ENCODE measurements at regions not wholly inside any gene's neighbourhood (a gene's known extent, or its start where the extent isn't known, plus 50 kb on each side); places are given as distances from the start of the nearest gene placed in this dataset.

DNA sequence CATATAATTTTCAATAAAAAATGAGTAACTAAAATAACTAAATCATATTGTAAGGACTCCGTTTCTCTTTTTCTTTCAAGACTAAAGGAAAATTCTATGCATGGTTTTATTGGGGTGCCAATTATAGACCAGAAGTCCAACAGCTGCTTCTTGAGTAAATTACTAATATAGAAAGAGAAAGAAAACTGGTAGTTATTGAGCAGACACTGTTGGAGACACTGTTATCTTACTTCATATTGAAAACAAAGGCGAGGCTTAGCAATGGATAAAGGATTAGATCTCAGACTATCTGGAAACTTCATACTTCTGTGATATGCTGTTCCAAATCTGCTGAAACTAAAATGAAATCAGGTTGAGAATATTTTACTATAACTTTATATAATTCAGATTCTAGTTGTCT, 169.6 kb upstream of the EYS start:
- no peak for ATAC-seq
- no peak for DNase-seq (ENCODE audit: missing footprints)
- intact Hi-C loops (cut with DNase I), result no loop called here

DNA sequence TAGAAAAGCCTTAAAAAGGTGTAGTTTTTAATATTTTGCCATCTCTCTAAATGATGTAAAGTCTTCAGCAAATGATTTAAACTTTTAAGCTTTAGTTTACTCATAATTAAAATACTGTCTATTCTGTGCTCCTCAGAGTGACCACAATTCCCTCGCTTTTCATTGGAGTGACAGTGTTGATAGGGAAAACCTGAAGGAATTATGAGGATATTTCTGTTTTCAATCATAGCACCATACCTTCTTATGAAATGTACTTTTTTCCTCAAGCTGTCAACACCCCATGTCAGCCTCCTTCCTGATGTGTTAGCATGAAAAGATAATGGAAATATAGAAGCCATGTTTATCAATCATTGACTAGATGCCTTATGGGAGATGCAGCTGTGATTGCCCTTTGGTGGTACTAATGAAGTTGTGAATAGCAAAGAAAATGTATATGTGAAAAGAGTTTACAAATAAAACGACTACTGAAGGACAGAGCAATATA, 145.4 kb upstream of the EYS start:
- ATAC-seq (no peak), DNase-seq (ENCODE audit: missing footprints) (no peak)
- intact Hi-C loops (cut with DNase I), result no loop called here

DNA sequence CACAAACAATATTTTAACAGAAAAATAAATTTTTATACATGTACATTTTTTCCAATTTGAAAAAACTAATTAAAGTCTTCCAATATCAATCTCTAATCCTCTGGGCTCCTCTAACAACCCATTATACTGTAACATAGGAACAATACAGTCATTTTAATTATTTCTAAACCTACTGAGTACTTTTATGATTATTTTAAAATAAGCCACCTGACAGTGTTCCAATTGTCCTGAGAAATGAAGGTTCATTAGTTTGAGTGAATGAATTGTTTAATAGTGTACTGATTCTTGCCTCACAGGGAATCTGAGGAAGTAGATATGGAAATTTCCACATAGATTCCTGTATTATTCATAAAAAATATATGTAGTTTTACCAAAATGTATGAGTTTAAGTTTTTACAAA, 123.1 kb upstream of the EYS start:
- intact Hi-C loops (cut with DNase I), result no loop called here
- DNase-seq (ENCODE audit: missing footprints), result no peak

DNA sequence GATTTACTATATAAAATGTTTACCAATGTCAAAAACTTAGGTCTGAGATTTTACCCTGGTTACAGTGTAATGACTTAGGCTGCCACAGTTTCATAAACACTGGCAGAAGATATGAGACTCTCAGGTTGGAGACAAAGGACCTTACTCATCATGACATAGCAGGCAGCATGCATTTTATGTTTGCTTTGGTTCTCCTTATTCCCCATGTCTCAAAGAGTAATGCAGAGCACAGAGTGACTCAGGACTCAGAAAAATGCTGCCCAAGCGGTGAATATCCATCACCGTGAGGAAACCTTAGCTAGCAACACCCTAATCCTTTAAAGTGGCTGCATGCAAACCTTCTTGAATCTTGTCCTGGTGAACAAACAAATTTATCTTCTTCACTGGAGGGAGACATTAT, 112.1 kb upstream of the EYS start:
- DNase-seq (ENCODE audit: missing footprints), result no peak

More for the DNA sequence above, 123.1 kb upstream of the EYS start:
- ATAC-seq, result no peak

DNA sequence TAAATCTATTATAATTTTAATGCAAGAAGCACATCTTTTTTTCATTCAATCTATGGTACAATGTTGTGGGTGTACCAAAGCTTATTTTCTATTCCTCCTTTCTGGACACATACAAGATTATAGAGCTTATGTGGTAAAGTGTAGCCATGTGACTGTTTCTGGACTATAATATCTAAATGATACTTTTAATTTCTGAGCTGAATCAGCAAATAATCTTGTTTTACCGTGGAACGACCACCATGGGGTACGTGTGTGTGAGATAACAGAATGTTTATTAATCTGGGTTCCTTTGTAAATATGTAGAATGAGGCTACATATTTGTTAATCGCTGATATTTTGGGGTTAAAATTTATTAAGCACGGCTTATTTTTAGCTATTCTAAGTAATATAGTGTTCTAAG, 111.5 kb upstream of the EYS start:
- DNase-seq (ENCODE audit: missing footprints), result no peak
- intact Hi-C loops (cut with DNase I), result no loop called here
- ATAC-seq, result no peak

More for the DNA sequence above, 112.1 kb upstream of the EYS start:
- intact Hi-C loops (cut with DNase I), result no loop called here
- no peak for ATAC-seq

DNA sequence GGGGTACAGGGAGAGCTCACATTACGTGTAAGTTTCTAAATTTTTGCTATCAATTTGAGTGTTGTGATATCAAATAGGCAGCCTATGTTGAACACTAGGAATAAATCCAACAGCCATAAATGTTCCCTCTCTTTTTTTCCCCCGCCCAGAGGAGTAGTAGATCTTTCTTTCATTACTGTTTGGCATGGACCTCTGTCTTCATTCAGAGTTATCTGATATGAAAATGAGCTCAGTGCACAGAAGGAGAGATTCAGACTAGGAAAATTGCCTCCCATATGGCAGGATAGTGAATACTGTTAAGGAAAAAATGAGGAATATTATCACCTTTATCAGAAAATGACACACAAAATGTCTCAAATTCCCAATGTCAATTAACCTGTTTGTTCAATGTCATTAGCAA, 110.0 kb upstream of the EYS start:
- no peak for DNase-seq (ENCODE audit: missing footprints)
- no peak for ATAC-seq
- intact Hi-C loops (cut with DNase I), result no loop called here

DNA sequence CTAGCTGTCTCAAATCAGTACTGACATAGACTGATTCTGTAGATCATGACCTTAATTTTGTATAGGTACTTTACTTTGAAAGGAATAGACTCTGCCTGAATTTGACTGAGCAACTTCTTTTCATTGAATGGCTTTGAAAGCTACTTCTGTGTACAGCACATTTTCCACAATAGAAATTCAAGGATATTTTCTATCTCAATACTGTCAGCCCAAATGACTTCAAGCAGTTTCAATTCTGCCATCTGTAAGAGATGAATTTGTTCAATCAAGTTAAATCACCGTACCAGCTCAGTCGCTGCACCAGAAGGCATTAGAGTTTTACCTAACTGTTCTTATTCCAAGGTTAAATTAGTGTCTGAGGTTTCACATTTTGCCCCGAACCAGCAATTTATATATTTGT, 107.0 kb upstream of the EYS start:
- ATAC-seq (no peak), DNase-seq (ENCODE audit: missing footprints) (no peak)
- intact Hi-C loops (cut with DNase I), result no loop called here

DNA sequence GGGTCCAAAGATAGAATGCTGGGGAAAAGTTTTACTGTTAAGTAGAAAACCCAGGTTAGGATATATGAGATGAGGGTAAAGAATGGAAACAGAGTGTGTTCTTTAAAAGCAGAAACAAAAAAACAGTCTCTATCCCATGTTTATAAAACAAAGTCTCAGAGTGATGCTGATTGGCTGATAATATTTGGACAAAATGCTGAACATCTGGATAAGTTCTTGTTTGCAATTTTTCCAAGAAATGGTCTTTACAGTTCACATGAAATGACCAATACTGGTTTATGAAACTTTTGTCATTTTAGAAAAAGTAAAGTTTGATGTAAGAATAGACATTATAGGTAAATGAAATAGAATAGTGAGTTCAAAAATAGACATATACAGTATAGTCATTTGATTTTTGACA, 96.2 kb upstream of the EYS start:
- intact Hi-C loops (cut with DNase I), result no loop called here
- ATAC-seq (no peak), DNase-seq (ENCODE audit: missing footprints) (no peak)

DNA sequence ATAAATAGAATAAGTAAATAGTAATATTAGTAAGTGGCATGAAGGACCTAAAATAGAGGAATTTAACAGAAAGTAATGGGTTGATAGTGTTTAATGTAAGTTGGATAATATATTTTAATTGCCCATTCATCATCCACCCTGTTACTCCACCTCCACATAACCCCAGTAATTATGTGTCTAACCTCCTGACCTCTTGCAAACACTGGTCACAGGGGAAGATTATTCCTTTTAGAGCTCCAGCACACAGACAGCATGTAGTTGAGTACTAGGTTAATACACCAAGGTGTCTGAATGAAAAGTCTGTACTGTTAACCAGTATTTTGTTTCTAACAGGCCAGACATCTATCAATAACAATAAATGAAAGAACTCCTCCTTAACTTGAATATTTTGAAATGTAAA, 92.4 kb upstream of the EYS start:
- ATAC-seq, result no peak
- intact Hi-C loops (cut with DNase I), result no loop called here
- no peak for DNase-seq (ENCODE audit: missing footprints)

DNA sequence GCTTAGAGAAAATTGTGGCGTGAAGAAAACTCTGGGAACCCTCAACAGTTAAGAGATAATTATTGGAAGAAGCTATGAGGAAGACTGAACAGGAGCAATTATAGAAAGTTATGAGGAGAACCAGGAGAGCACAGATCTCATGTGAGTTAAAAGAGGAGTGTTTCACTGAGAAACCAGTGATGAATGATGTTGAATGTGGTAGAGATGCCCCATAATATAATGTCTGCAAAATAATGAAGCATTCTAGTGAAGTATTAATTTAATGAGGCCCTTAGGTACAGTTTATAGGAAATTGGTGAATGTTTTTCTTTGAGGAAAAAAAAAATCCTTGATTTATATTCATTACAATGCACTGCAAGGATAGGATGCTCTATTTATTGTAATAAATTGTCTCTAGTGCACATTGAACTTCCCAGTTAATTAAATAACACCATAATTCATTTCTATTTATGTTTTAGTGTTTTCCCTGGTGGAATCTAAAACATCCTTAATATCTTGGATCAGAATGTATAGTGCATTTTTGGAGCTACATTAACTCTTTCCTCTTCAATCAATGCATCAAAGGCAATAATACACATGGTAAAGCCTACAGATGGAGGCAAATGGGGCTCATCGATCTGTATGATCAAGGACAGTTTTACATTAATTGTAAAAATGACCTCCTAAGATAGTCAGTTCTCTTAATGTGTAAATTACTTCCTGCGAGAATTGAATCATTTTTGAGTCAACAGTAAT, 91.4 kb upstream of the EYS start:
- ATAC-seq, result no peak
- DNase-seq (ENCODE audit: missing footprints), result no peak
- intact Hi-C loops (cut with DNase I), result no loop called here

DNA sequence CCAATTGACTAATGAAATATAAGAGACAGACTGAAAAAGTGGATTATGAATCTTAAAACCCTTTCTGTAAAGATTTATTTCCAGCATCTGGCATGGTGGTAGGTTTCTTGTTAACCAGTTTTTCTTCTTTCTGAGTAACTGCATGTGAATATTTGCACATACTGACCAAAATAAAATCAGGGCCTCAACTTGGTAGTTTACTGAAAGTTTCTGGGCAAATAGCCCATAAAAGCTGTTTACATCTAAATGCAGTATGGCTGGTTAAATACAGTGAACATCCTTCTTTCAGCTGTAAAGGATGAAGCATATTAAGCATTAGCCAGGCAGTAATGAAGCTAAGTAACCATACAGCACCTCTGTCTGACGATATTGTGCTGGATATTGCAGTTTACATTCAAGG, 83.6 kb upstream of the EYS start:
- no peak for DNase-seq (ENCODE audit: missing footprints)

DNA sequence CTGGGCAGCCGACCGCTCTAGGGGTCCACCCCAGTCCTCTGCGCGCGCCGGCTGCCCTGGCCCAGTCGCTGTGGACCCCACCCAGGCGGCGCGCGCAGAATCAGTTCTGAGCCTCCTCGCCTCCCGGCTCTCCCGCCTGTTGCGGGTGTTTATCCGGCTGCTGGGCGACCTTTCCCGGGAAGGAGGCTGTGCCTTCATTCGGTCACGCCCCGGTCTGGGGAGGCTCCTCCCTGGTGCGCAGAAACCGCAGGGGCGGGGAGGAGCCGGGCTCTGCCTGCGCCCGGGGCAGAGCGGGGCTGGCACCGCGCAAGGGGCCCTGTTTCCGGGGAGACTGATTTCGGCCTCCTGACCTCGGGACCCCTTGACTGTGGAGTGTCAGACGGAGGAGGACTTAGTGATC, 80.8 kb upstream of the EYS start:
- no peak for ATAC-seq
- intact Hi-C loops (cut with DNase I), result no loop called here
- DNase-seq (ENCODE audit: missing footprints), result peak; percentile 61

More for the DNA sequence above, 83.6 kb upstream of the EYS start:
- intact Hi-C loops (cut with DNase I), result no loop called here
- ATAC-seq, result no peak

DNA sequence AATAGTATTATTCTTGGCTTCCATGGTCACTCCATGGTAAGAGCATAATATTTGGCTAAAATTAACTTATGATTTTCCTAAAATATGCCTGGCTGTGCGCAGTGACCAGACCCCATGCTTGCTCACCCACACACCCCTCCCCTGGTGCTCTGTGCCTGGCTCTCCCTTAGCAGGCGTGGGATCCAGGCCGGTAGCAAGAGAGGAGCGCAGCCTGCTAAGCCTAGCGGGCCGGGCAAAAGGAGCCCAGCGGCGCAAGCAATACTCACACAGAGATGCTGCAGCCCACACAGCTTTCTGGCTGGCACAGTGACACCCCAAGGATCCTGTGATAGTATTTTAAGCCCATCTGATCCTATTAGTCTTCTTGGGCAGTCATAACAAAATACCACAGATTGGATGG, 79.8 kb upstream of the EYS start:
- ATAC-seq, result no peak
- intact Hi-C loops (cut with DNase I), result no loop called here
- DNase-seq (ENCODE audit: missing footprints), result no peak

DNA sequence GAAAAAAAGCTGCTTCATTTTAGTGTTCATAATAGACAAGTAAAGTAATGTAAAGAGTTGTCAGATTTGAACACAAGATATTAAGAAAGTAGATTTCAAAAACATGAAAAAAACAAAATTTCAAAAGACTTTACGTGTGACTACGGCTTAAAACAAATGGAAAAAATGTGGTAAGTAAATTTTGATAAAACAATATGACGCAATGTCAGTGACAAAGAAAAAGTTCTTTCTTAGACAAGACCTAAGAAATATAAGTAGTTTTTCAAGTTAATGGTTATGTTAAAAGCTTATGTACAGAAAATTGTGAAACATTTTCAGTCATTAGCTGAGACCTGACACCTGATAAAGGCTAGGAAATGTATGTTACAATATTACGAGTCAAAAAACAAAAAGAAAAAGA, 73.7 kb upstream of the EYS start:
- ATAC-seq (no peak), DNase-seq (ENCODE audit: missing footprints) (no peak)
- intact Hi-C loops (cut with DNase I), result no loop called here

DNA sequence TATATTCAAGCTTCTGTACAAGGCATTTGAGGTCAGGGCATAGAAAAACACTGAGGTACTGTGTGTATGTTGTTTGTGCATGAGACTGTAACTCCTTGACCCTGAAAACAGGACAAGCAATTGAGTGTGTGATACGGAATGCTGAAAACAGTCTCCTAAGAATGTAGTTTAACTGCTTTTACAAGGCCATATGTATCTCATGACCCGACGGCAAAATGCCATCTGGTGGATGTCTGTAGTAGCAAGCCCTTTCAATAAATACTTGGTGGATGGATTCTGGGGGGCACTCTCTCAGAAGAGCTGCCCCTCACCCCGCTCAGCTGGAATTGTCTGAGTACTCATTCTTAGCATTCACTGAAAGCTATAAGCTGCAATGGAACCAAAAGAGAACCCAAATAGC, 69.3 kb upstream of the EYS start:
- no peak for DNase-seq (ENCODE audit: missing footprints)
- no peak for ATAC-seq
- intact Hi-C loops (cut with DNase I), result no loop called here

DNA sequence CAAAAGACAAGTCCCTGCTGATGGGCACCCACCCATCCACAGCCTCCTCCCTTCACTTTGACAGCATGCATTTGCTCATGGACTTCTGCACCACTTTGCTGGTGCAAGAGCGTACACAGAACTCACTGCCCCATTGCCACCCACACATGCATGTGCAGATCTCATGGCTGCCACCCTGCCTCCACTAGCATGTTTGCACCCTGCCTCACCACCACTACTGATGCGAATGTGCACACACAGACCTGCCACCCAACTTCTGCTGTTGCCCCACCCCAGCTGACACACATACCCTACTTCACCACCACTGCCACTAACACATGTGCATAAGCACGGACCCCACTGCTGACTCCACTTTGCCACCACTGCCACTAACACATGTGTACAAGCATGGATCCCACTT, 64.9 kb upstream of the EYS start:
- DNase-seq (ENCODE audit: missing footprints) (peak; percentile 40), ATAC-seq (no peak)
- intact Hi-C loops (cut with DNase I), result no loop called here

DNA sequence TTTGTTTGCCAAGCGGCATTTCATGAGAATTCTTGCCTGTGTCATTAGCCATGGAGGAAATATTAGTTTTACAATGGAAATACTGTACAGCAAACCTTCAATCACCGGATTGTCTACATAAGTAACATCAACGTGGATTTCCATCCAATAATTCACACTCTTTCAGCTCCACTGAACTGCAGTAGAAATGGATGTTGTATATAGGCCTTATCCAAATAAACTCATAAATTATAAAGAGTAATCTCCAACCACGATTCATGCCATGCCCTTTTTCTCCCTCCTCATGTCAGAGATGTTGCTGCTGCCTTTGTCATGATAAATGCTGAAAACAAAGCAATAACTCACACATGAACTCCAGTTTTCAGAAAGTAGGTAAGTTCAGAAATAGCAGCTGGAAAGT, 54.9 kb upstream of the EYS start:
- intact Hi-C loops (cut with DNase I), result no loop called here
- no peak for ATAC-seq
- no peak for DNase-seq (ENCODE audit: missing footprints)

DNA sequence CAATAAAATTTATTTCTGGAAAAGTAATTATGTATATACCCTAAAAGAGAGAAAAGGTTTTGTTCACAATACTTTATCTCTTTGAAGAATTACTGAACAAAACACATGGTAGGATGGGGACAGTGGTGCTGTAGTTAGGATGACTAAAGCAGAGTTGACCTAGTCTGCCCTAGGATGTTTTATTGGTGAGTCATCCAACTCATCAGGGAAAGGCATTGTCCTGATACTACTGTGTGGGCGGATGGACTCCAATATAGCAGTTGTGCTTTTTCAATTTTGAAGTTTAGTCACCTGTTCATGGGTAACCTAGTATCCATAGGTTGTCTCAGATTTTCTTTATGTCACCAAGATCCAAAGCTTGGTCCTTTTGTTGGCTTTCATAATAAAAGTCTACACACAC, 53.3 kb upstream of the EYS start:
- ATAC-seq (no peak), DNase-seq (ENCODE audit: missing footprints) (no peak)
- intact Hi-C loops (cut with DNase I), result no loop called here

All from Right ventricle myocardium inferior (tissue), 1 donor.